ENCODE measurements at regions not wholly inside any gene's neighbourhood (a gene's known extent, or its start where the extent isn't known, plus 50 kb on each side); places are given as distances from the start of the nearest gene placed in this dataset.
"Not testable (repeated sequence)": the region's sequence is repeated elsewhere in the genome, so short reads cannot be mapped to it uniquely, and the experiment has no call there.

DNA sequence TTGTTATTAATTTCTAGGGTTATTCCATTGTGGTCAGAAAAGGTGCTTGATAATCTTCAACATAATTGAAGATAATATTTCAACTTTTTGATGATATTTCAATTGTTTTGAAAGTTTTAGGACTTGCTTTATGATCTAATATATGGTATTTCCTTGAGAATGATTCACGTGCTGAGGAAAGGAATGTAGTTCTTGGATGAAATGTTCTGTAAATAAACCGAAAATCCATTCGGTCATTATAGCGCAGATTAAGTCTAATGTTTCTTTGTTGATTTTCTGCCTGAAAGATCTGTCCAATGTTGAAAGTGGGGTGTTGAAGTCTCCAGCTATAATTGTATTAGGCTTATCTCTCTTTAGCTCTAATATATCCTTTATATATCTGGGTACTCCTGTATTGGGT is 617.5 kb upstream of the NECTIN3 start:
- no peak for DNase-seq (ENCODE audit: low read depth in 1 of 2, low spot score in 1 of 2)

DNA sequence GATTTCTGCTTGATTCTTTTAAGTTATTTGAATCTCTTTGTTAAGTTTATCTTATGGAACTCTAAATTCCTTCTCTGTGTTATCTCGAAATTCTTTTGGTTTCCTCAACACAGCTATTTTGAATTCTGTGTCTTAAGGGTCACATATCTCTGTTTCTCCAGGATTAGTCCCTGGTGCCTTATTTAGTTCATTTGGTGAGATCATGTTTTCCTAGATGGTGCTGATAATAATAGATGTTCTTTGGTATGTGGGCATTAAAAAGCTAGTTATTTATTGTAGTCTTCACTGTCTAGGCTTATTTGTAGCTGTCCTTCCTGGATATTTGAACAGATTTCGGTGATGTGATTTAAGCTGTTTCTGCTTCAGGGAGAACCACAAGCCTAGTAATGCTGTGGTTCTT is 615.6 kb upstream of the NECTIN3 start:
- no peak for DNase-seq (ENCODE audit: low read depth in 1 of 2, low spot score in 1 of 2)

DNA sequence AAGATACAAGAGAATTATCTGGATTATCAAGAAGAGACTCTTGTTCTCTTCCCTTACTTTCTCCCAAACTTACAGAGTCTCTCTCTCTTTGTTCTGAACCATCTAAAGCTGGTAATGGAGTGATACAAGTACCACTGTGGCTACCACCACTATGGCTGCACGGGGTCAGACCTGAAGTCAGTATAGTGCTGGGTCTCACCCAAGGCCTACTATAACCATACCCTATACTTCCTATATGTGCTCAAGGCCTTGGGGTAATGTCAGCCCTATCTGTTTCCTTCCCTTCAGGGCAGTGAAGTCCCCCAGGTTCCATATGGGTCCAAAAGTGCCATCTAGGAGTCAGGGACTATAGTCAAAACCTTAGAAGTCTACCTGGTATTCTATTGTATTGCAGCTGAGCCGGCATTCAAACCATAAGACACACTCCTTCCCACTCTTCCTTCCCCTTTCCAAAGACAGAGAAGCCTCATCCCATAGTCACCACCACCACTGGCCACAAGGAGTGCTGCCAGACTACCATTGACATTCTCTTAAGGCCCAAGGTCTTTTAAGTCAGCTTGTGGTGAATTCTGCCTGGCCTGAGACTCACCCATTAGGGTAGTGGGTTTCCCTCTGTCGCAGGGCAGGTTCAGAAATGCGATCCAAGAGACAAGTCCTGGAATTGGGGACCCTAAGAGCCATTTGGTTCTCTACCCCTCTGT is 615.0 kb upstream of the NECTIN3 start:
- DNase-seq (ENCODE audit: low read depth in 1 of 2, low spot score in 1 of 2), result no peak

DNA sequence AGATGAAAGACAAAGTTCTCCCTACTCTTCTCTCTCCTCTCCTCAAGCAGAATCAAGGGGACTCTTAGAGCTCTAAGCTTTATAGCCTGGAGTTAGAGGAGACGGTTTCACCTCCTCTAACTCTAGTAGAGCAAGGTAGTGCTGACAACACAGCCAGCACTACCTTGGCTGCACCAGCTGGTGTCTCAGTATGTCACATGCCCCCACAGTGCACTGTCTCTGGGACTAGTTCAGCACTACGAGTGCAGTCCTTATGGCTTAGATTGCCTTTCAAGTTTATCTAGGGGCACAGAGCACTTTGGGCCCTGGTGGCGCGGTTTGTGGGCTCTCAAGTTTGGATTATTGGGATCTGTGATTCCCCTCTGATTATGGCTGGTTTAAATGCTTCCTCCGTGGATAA is 614.1 kb upstream of the NECTIN3 start:
- DNase-seq (ENCODE audit: low read depth in 1 of 2, low spot score in 1 of 2), result no peak

DNA sequence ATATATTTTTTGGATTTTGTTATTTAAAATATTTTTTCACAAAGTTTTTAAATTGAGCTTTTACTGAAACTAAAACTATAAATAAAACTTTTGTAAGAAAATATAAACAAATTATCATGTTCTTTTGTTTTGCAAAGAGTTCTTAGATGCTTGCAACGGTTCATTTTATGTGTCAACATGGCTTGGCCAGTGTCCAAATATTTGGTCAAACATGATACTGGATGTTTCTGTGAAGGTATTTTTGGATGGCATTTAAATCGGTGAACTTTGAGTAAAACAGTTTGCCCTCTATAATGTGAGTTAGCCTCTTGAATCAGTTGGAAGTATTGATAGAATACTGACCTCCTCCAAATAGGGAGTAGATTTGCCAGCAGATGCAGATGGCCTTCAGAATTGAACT is 612.6 kb upstream of the NECTIN3 start:
- no peak for DNase-seq (ENCODE audit: low read depth in 1 of 2, low spot score in 1 of 2)

DNA sequence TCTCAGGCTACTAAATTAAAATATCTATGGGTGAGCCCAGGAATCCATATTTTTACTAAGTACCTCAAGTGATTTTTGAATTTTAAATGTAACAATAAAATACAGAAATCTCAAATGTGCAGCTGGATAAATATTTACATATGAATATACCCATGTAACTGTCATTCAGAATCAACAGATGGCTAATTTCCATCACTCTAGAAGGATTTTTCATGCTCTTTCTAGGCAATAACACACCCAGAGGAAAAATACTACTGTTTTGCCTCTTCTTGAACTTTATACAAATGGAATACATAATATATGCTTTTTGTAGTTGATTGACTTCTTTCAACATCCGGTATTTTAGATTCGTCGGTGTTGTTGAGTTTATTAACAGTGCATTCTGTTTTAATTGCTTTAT is 601.3 kb upstream of the NECTIN3 start:
- DNase-seq (ENCODE audit: low read depth in 1 of 2, low spot score in 1 of 2), result no peak

DNA sequence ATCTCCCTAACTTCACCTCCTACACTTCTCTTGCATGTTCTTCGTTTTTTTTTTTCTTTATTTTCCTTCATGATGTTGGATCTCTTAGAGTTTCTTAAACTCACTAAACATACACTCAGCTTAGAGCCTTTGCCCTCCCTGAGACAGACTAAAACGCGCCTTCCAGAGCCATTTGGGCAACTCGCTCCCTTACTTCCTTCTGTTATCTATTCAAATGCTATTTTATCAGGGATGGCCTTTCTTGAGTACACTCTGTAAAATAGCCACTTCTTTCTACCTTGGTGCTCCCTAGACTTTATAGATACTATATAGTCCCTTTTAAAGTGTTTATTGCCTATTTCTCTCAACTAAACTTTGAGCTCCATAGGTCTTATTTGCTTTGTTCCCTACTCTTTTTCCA is 598.2 kb upstream of the NECTIN3 start:
- DNase-seq (ENCODE audit: low read depth in 1 of 2, low spot score in 1 of 2), result no peak

DNA sequence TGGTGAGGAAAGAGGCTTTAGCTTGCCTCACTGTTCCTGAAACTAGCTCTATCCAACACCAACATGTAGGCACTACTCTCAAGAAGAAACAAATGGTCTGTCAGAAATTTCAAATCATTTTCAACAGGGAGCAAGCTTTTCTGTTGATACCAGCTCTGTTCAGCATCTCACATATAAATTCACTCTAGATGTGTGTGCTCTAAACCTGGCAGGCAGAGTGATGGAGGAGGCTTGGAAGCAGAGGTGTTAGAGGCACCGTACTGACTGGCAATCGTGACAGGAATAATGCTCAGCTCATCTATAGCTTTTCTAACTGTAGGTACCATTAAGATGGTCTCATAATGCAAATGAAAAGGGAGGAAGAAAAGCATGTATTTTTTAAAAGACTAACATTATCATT is 597.2 kb upstream of the NECTIN3 start:
- no peak for DNase-seq (ENCODE audit: low read depth in 1 of 2, low spot score in 1 of 2)

DNA sequence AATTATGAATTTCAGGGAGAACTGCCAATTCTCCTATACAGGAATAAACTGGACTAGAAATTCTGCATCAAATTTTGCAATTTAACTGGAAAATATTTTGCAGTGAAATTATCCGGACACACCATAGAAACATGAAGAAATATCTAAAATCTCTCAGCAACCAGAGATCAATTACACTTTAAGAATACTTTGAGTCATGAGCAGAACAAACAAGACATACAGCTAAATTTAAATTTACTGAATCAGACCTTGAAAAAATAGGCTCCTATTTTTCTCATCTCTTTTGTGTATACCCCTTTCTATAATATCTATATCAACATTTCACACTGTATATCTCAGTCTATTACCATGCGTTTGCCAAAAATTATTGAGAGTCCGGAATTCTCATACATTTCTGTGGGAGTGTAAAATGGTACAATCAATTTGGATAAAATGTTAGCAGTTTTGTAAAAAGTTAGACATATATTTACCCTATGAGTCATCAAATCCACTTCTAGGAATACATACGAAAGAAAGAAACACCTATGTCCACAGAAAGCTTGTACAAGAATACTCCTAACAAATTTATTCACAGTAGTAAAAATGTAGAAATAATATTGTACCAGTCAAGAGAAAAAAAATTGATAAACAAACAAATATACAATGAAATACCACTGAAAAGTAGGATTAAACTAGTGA is 593.1 kb upstream of the NECTIN3 start:
- DNase-seq (ENCODE audit: low read depth in 1 of 2, low spot score in 1 of 2), result no peak

DNA sequence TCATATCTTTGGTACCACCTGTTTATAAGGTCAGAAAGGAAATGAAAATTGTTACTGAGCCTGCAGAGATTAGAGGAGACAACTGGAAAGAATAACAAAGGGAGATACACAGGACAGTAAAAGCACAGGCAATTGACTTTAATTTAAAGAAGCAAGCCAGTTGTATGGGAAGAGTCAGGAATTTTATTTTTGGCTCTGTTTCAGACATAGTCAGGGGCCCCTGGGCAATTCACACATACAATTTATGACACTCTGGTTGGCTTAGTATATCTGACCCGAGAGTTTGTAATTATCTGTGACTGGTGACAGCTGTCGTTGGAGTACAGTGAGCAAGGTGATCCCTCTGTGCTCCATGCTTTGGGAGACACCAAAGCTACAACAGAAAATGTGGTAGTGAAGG is 591.9 kb upstream of the NECTIN3 start:
- DNase-seq (ENCODE audit: low read depth in 1 of 2, low spot score in 1 of 2), result no peak

DNA sequence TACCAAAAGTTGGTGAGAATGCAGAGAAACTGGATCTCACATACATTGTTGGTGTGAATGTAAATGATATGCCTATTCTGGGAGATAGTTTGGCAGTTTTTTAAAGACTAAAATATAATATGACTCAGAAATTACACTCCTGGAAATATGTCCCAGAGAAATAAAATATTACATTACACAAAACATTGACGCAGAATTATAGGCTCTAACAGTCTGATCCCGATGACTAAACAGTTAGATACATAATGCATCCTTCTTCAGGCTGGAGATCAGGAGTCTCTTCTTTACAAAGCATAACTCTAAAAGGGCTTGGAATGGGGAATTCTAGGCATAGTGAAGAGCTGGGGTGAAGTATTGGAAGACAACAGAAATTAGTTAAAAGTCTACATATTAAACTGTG is 586.2 kb upstream of the NECTIN3 start:
- no peak for DNase-seq (ENCODE audit: low read depth in 1 of 2, low spot score in 1 of 2)

DNA sequence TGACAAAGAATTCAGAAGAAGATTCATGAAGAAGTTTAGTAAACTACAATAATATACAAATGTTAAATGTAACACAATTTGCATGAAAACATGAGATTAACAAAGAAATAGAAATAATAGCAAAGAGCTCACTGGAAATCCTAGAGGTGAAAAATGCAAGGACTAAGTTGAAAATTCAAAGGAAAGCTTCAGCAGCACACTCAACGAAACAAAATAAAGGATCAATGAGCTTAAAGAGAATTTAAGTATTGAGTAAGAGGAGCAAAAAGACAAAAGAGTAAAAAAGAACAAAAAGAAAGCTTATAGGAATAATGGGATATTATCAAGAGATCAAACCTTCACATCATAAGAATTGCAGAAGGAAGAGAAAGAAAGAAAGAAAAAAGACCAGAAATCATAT is 583.8 kb upstream of the NECTIN3 start:
- no peak for DNase-seq (ENCODE audit: low read depth in 1 of 2, low spot score in 1 of 2)

DNA sequence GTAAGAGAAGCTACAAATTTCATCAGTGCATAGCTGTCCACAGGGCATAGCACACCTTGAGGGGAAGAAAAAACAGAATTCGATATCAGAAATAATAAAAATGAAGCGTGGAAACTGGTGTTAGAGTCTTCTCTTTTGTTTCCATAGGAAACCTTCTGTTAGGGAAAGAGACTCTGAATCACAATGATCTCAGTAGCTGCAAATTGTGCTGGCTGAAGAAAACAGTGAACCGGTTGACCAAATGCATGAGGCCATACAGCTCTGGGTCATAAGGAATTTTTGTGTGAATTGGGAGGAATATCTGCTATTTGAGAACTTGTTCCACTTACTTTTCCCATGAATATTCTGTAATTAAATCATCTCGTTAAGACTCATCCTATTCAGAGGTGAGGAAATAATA is 580.2 kb upstream of the NECTIN3 start:
- DNase-seq (ENCODE audit: low read depth in 1 of 2, low spot score in 1 of 2), result no peak

DNA sequence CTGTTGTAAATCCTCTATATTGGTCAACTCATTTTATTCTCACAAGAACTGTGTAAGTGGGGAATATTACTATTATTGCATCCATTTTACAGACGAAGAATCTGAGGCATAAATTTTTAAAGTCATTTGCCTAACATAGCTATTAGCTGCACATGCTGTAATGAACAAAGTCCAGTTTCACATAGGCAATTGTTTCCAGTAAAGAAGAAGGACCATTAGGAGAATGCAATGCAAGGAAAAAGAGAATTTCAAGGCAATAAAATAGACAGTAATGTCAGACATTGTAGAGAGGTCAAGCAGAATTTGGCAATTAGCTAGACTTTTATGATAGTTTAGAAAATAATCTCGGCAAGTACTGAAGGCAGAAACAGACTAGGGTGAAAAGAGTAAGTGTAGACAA is 578.7 kb upstream of the NECTIN3 start:
- DNase-seq (ENCODE audit: low read depth in 1 of 2, low spot score in 1 of 2), result no peak

DNA sequence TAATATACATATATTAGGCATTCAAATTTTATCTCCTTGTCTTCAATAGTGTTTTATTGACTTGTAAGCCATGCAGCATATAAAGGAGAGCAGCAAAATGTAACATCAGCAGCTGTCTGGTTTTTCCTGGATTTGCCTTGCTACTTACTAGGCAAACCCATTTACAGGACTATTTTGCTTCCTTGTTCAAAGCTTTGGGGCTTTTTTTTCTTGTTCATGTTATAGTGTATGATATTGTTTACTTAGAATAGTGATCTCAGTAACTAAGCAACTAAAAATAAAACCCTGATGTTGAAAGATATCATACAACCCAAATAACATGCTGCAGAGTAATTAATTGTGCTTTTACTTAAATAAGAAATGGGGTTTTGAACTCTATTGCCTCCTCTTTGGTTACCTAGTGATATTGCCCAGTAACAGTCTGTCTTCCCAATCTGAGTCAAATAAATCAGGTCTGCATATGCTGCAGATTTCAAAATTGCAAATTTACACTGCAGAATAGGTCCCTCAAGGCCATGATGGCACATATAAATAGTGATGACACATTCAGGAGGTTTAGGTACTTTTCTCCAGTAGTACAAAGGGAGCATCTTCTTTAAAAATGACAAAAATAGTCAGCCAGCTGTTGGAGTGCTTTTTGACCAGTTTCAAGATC is 578.1 kb upstream of the NECTIN3 start:
- no peak for DNase-seq (ENCODE audit: low read depth in 1 of 2, low spot score in 1 of 2)

DNA sequence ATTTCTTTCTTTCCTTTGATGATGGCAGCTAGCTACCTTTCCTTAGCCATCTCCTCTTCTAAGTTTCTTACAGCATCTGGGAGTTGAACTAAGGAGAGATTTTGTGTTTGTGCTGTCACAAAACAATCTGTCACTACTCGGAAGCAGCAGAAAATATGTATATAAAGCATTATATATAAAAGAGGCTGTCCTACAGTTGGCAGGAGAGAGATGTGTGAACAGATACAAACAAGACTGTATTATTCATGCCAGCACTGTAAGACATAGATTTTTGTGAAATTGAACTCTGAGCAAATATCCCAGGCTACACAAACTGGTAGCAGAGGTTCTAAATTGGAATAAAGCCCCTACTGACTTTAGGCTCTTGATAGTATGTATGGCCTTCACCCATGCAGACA is 577.5 kb upstream of the NECTIN3 start:
- no peak for DNase-seq (ENCODE audit: low read depth in 1 of 2, low spot score in 1 of 2)

DNA sequence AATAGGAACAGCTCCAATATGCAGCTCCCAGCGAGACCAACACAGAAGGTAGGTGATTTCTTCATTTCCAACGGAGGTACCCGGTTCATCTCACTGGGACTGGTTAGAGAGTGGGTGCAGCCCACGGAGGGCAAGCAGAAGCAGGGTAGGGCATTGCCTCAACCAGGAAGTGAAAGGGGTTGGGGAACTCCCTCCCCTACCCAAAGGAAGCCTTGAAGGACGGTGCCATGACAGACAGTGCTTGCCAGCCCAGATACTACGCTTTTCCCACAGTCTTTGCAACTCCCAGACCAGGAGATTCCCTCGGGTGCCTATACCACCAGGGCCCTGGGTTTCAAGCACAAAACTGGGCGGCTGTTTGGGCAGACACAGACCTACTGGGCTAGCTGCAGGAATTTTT is 576.9 kb upstream of the NECTIN3 start:
- DNase-seq (ENCODE audit: low read depth in 1 of 2, low spot score in 1 of 2), result no peak

DNA sequence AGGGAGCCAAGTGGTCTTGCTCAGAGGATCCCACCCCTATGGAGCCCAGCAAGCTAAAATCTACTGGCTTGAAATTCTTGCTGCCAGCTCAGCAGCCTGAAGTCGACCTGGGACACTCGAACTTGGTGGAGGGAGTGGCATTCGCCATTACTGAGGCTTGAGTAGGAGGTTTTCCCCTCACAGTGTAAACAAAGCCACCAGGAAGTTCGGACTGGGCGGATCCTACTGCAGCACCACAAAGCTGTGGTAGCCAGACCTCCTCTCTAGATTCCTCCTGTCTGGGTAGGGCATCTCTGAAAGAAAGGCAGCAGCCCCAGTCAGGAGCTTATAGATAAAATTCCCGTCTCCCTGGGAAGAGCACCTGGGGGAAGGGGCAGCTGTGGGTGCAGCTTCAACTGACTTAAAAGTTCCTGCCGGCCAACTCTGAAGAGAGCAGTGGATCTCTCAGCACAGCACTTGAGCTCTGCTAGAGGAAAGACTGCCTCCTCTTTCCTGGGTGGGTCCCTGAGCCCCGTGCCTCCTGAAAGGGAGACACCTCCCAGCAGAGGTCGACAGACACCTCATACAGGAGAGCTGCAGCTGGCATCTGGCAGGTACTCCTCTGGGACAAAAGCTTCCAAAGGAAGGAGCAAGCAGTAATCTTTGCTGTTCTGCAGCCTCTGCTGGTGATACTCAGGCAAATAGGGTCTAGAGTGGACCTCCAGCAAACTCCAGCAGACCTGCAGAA is 576.3 kb upstream of the NECTIN3 start:
- DNase-seq (ENCODE audit: low read depth in 1 of 2, low spot score in 1 of 2), result no peak

DNA sequence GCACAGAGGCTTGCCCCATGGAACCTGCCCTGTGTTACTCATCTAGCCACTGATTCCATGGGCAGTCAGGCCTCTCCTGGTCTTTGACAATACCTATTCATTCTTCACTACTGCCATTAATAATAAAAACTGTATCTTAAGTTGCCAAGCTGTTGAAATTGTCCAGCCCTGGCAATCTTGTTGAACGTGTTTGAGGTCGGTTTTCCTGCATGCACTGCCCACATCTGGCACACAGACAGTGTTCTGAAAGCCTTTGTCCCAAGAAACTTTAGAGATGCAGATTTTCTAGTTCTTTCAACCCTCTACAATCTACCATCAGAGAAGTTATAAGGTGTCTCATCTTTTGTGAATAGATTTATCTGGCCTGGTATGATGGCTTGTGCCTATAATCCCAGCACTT is 567.2 kb upstream of the NECTIN3 start:
- no peak for DNase-seq (ENCODE audit: low read depth in 1 of 2, low spot score in 1 of 2)

DNA sequence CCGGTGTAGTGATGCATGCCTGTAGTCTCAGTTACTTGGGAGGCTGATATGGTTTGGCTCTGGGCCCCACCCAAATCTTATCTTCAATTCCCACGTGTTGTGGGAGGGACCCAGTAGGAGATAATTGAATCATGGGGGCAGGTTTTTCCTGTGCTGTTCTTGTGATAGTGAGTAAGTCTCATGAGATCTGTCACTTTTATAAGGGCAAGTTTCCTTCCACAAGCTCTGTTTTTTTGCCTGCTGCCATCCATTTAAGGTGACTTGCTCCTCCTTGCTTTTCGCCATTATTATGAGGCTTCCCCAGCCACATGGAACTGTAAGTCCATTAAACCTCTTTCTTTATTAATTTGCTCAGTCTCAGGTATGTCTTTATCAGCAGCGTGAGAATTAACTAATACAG is 566.7 kb upstream of the NECTIN3 start:
- DNase-seq (ENCODE audit: low read depth in 1 of 2, low spot score in 1 of 2), result no peak

DNA sequence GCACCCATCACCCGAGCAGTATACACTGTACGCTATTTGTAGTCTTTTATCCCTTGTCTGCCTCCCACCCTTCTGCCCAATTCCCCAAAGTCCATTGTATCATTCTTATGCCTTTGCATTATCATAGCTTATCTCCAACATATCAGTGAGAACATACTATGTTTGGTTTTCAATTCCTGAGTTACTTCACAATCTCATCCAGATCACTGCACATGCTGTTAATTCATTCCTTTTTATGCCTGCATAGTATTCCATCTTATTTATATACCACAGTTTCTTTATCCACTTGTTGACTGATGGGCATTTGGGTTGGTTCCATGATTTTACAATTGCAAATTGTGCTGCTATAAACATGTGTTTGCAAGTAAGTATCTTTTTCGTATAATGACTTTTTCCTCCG is 564.7 kb upstream of the NECTIN3 start:
- DNase-seq (ENCODE audit: low read depth in 1 of 2, low spot score in 1 of 2), result no peak

DNA sequence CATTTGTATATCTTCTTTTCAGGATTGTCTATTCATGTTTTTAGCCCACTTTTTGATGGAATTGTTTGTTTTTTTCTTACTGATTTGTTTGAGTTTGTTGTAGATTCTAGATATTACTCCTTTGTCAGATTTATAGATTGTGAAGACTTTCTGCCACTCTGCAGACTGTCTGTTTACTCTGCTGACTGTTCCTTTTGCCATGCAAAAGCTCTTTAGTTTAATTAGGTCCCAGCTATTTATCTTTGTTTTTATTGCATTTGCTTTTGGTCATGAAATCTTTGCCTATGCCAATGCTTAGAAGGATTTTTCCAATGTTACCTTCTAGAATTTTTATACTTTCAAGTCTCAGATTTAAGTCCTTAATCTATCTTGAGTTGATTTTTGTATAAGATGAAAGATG is 564.0 kb upstream of the NECTIN3 start:
- not testable (repeated sequence) for DNase-seq (ENCODE audit: low read depth in 1 of 2, low spot score in 1 of 2)

Measured in activated CD4-positive, alpha-beta T cell treated with anti-CD3 and anti-CD28 coated beads, Interleukin-2, amount 50 U/mL, for 24 hours (primary cell).